Liver (tissue), 8 donors: ENCODE measurements at regions not wholly inside any gene's neighbourhood (a gene's known extent, or its start where the extent isn't known, plus 50 kb on each side); places are given as distances from the start of the nearest gene placed in this dataset.

Source experiments
- DNase-seq: peaks from one replicate; pipeline ENCODE4 v3.0.0-alpha.2; 2017; ENCODE audit warnings: low spot score
- H3K27ac ChIP-seq, 2 donors: one replicate each; pipeline ENCODE4 v1.7.0; 2013; ENCODE audit warnings: inconsistent platforms in 2 of 2, low read length in 2 of 2, control low read depth in 1 of 2, low read depth in 1 of 2, mild to moderate bottlenecking in 1 of 2
- H3K27me3 ChIP-seq, 4 donors: one replicate each; pipeline versions ENCODE4 v1.6.1 to v1.7.0; 2013; ENCODE audit warnings: low read length in 3 of 4, inconsistent platforms in 1 of 4, mild to moderate bottlenecking in 1 of 4, moderate library complexity in 1 of 4; ENCODE audit not compliant: control insufficient read depth in 4 of 4, insufficient read depth in 4 of 4
- H3K36me3 ChIP-seq, 4 donors: one replicate each; pipeline versions ENCODE4 v1.6.1 to v1.7.0; 2013; ENCODE audit warnings: low read length in 3 of 4, mild to moderate bottlenecking in 3 of 4, low read depth in 1 of 4, moderate library complexity in 1 of 4; ENCODE audit not compliant: control insufficient read depth in 4 of 4, insufficient read depth in 3 of 4
- H3K4me1 ChIP-seq, 4 donors: one replicate each; pipeline versions ENCODE4 v1.6.1 to v1.7.0; 2013; ENCODE audit warnings: low read length in 3 of 4, mild to moderate bottlenecking in 3 of 4, moderate library complexity in 1 of 4; ENCODE audit not compliant: control insufficient read depth in 4 of 4, insufficient read depth in 4 of 4
- H3K4me3 ChIP-seq, 3 donors: one replicate each; pipeline versions ENCODE4 v1.6.1 to v1.7.0; 2013; ENCODE audit warnings: low read length in 3 of 3, control low read depth in 1 of 3, low read depth in 1 of 3, mild to moderate bottlenecking in 1 of 3
- H3K9ac ChIP-seq, 2 donors: one replicate each; pipeline ENCODE4 v1.7.0; 2013; ENCODE audit warnings: low read length in 2 of 2, mild to moderate bottlenecking in 2 of 2, moderate library complexity in 2 of 2, control low read depth in 1 of 2, low read depth in 1 of 2
- H3K9me3 ChIP-seq, 4 donors: one replicate each; pipeline versions ENCODE4 v1.6.1 to v1.7.0; 2013; ENCODE audit warnings: low read length in 3 of 4; ENCODE audit not compliant: control insufficient read depth in 4 of 4
- CTCF ChIP-seq: fragments of 150-350 bp; IDR thresholded peaks from 2 replicates; pipeline ENCODE4 v1.5.1; 2017; ENCODE audit warnings: improper control_type of control experiment, low read depth, low read length; ENCODE audit not compliant: missing input control
- EGR1 ChIP-seq, 2 donors: IDR thresholded peaks; 2 replicates each; pipeline ENCODE4 v1.6.1; 2016 to 2018; ENCODE audit warnings: antibody characterized with exemption in 2 of 2, low read depth in 2 of 2
- FOXA1 ChIP-seq: IDR thresholded peaks from 2 replicates; pipeline ENCODE4 v1.6.1; 2016; ENCODE audit warnings: antibody characterized with exemption
- FOXA2 ChIP-seq: IDR thresholded peaks from 2 replicates; pipeline ENCODE4 v1.6.1; 2016; ENCODE audit warnings: antibody characterized with exemption
- GABPA ChIP-seq, 2 donors: IDR thresholded peaks in 1 of 2; conservative IDR thresholded peaks in 1 of 2; 2 replicates each; pipeline ENCODE4 v1.6.1; 2016; ENCODE audit warnings: antibody characterized with exemption in 2 of 2, mild to moderate bottlenecking in 1 of 2, moderate library complexity in 1 of 2
- HNF4G ChIP-seq: IDR thresholded peaks from 2 replicates; pipeline ENCODE4 v1.6.1; 2016; ENCODE audit warnings: antibody characterized with exemption
- JUND ChIP-seq, 2 donors: IDR thresholded peaks; 2 replicates each; pipeline ENCODE4 v1.6.1; 2016; ENCODE audit warnings: antibody characterized with exemption in 2 of 2
- MAX ChIP-seq: IDR thresholded peaks from 2 replicates; pipeline ENCODE4 v1.6.1; 2016; ENCODE audit warnings: antibody characterized with exemption
- NR2F2 ChIP-seq: IDR thresholded peaks from 2 replicates; pipeline ENCODE4 v1.6.1; 2016; ENCODE audit warnings: antibody characterized with exemption
- RAD21 ChIP-seq, 2 donors: IDR thresholded peaks; 2 replicates each; pipeline ENCODE4 v1.6.1; 2016; ENCODE audit warnings: antibody characterized with exemption in 2 of 2, mild to moderate bottlenecking in 2 of 2
- REST ChIP-seq: IDR thresholded peaks from 2 replicates; pipeline ENCODE4 v1.6.1; 2016; ENCODE audit warnings: antibody characterized with exemption, mild to moderate bottlenecking
- SP1 ChIP-seq: IDR thresholded peaks from 2 replicates; pipeline ENCODE4 v1.6.1; 2018; ENCODE audit warnings: antibody characterized with exemption, mild to moderate bottlenecking
- TAF1 ChIP-seq: conservative IDR thresholded peaks from 2 replicates; pipeline ENCODE4 v1.6.1; 2016; ENCODE audit warnings: antibody characterized with exemption, mild to moderate bottlenecking
- ZBTB33 ChIP-seq: IDR thresholded peaks from 2 replicates; pipeline ENCODE4 v1.6.1; 2016; ENCODE audit warnings: antibody characterized with exemption
- WGBS: extraction: QIAGEN DNeasy Blood & Tissue Kit; methylation state at CpG from one replicate; pipeline ENCODE4 v1.1.7; 2013; 5-methylcytosine and 5-hydroxymethylcytosine counted together
- donor health status: healthy.
- donor health status: healthy.
- donor health status: healthy.
- donor health status: healthy.
- donor health status: healthy.

GRCh38 chr3:40719660-40720287 lies 195.0 kb downstream of the ZNF621 start:
- H3K27me3 ChIP-seq: no peaks in the 10 kb centered on the region
- no peak overlapping the region for H3K4me3 ChIP-seq
- no peaks in the 10 kb centered on the region for H3K9me3 ChIP-seq
- TF ChIP-seq CTCF (peak; percentile 40), FOXA1 (no peak), EGR1 (IDR thresholded peaks at IDR 0.05; ENCODE audit: low read depth in 2 of 2) (no peak), MAX (no peak), RAD21 (IDR thresholded peaks at IDR 0.05) (peak; percentile 81 to 84)
- H3K36me3 ChIP-seq: no peaks in the 10 kb centered on the region
- DNase-seq: no peak
- peaks cover 0 to 12% (median 8%) of the 10 kb centered on the region in 4 donors for H3K4me1 ChIP-seq
- H3K27ac ChIP-seq: no peak overlapping the region
- 70% methylated on average over 11 of the region's 11 CpGs for WGBS
- no peak overlapping the region for H3K9ac ChIP-seq

GRCh38 chr3:40720341-40720740 lies 195.6 kb downstream of the ZNF621 start:
- DNase-seq: no peak
- WGBS: 55% methylated on average over 4 of the region's 4 CpGs

More at GRCh38 chr3:40720341-40720740, 195.6 kb downstream of the ZNF621 start:
- Histone ChIP-seq H3K36me3 (no peaks in the 10 kb centered on the region), H3K4me1 (peaks cover 0 to 12% (median 8%) of the 10 kb centered on the region in 4 donors), H3K27me3 (no peaks in the 10 kb centered on the region), H3K27ac (no peak overlapping the region), H3K9ac (no peak overlapping the region), H3K4me3 (no peak overlapping the region), H3K9me3 (no peaks in the 10 kb centered on the region)
- no peak for TF ChIP-seq ZBTB33
- TF ChIP-seq RAD21 (IDR thresholded peaks at IDR 0.05): no peak
- no peak for TF ChIP-seq GABPA (IDR thresholded peaks at IDR 0.05 in 1 of 2, conservative IDR thresholded peaks at IDR 0.05 in 1 of 2)
- no peak for TF ChIP-seq FOXA1
- TF ChIP-seq CTCF: no peak
- no peak for TF ChIP-seq JUND (IDR thresholded peaks at IDR 0.05)
- TF ChIP-seq REST: no peak
- no peak for TF ChIP-seq SP1
- no peak for TF ChIP-seq HNF4G
- TF ChIP-seq FOXA2: no peak
- no peak for TF ChIP-seq NR2F2
- TF ChIP-seq TAF1: no peak
